A549 (cell line): ENCODE measurements at regions not wholly inside any gene's neighbourhood (a gene's known extent, or its start where the extent isn't known, plus 50 kb on each side); places are given as distances from the start of the nearest gene placed in this dataset.

Experiments
- ATAC-seq, 2 experiments: fragments of 200-7000 bp in 1 of 2; fragments of >200 bp in 1 of 2; cut with Nextera tagmentation in 1 of 2; cut with Tn5 transposase in 1 of 2; 3 replicates each; pipeline versions ENCODE4 v1.8.0 to v1.9.1; 2018 to 2020; ENCODE audit warnings: mild to moderate bottlenecking in 1 of 2, moderate library complexity in 1 of 2
- CTCF ChIA-PET: fragments of 300-600 bp; sonication (Branson Sonifier 250); formaldehyde crosslinking; extraction: SDS; loops from one replicate; lab custom pipeline; 2021; ENCODE audit warnings: antibody characterized with exemption, inconsistent platforms; lab: Yijun Ruan, JAX
- POLR2A ChIA-PET: fragments of 350-600 bp; formaldehyde crosslinking; extraction: SDS; loops from one replicate; lab custom pipeline; 2021; ENCODE audit warnings: antibody characterized with exemption, inconsistent platforms; lab: Yijun Ruan, JAX
- DNase-seq, 2 experiments: peaks; one replicate each; pipeline versions ENCODE4 v3.0.0 to v3.0.0-alpha.2; 2011 to 2016; ENCODE audit warnings: low read depth in 1 of 2, low spot score in 1 of 2
- FAIRE-seq: peaks from 2 replicates; lab custom pipeline; 2011; peaks lifted over from hg19 to GRCh38; lab: Jason Lieb, UNC
- H3K27ac ChIP-seq, 2 experiments: fragments of >200 bp; sonication (Bioruptor Twin); formaldehyde crosslinking; 3 replicates each; pipeline ENCODE4 v1.5.1; 2016 to 2017
- H3K4me1 ChIP-seq: fragments of >200 bp; sonication (Bioruptor Twin); formaldehyde crosslinking; 3 replicates; pipeline ENCODE4 v1.6.1; 2016
- H3K4me2 ChIP-seq: fragments of >200 bp; sonication (Bioruptor Twin); formaldehyde crosslinking; 3 replicates; pipeline ENCODE4 v1.6.1; 2016
- H3K4me3 ChIP-seq: fragments of >200 bp; sonication (Bioruptor Twin); formaldehyde crosslinking; 3 replicates; pipeline ENCODE4 v1.5.1; 2016
- H3K9me3 ChIP-seq: fragments of >200 bp; sonication (Bioruptor Twin); formaldehyde crosslinking; 3 replicates; pipeline ENCODE4 v1.6.1; 2016
- CBX2 ChIP-seq: fragments of 200-600 bp; sonication (generic); IDR thresholded peaks from 2 replicates; pipeline ENCODE4 v1.6.1; 2016; ENCODE audit warnings: low read depth, mild to moderate bottlenecking, borderline replicate concordance
- CHD2 ChIP-seq: fragments of 150-350 bp; IDR thresholded peaks from 2 replicates; pipeline ENCODE4 v1.6.1; 2014; ENCODE audit warnings: low read length; ENCODE audit not compliant: partially characterized antibody
- EHF ChIP-seq: fragments of 250-450 bp; sonication (Bioruptor Pico); IDR thresholded peaks from 2 replicates; pipeline ENCODE4 v1.5.0; 2020; ENCODE audit warnings: mild to moderate bottlenecking
- EHMT2 ChIP-seq: fragments of 200-600 bp; sonication (generic); IDR thresholded peaks from 2 replicates; pipeline ENCODE4 v1.6.1; 2016; ENCODE audit warnings: antibody characterized with exemption, low read depth, mild to moderate bottlenecking, moderate library complexity
- EP300 ChIP-seq, 2 experiments: fragments of >200 bp; sonication (Bioruptor Twin); formaldehyde crosslinking; IDR thresholded peaks; 2 replicates in 1 of 2; 3 replicates in 1 of 2; pipeline ENCODE4 v1.6.1; 2016 to 2017
- ESRRA ChIP-seq: fragments of 150-350 bp; IDR thresholded peaks from 2 replicates; pipeline ENCODE4 v1.6.1; 2014; ENCODE audit warnings: mild to moderate bottlenecking, low read length, borderline replicate concordance
- FOSB ChIP-seq: fragments of 250-450 bp; sonication (Bioruptor Pico); IDR thresholded peaks from 2 replicates; pipeline ENCODE4 v1.5.0; 2020; ENCODE audit warnings: mild to moderate bottlenecking, moderate library complexity
- FOSL2 ChIP-seq, 2 experiments: fragments of 450-650 bp in 1 of 2; fragments of >200 bp in 1 of 2; sonication (Bioruptor Twin) in 1 of 2; formaldehyde crosslinking; IDR thresholded peaks; 2 replicates each; pipeline versions ENCODE4 v1.5.0 to v1.6.1; 2016 to 2020; ENCODE audit warnings: mild to moderate bottlenecking in 1 of 2, moderate library complexity in 1 of 2
- GATA3 ChIP-seq: IDR thresholded peaks from 2 replicates; pipeline ENCODE4 v1.6.1; 2012; ENCODE audit warnings: borderline replicate concordance
- HOXA7 ChIP-seq: fragments of 250-450 bp; sonication (Bioruptor Pico); IDR thresholded peaks from 2 replicates; pipeline ENCODE4 v1.5.0; 2020; ENCODE audit warnings: mild to moderate bottlenecking, moderate library complexity
- JUNB ChIP-seq: fragments of >200 bp; sonication (Bioruptor Twin); formaldehyde crosslinking; IDR thresholded peaks from 2 replicates; pipeline ENCODE4 v1.6.1; 2016
- KDM1A ChIP-seq: fragments of 200-600 bp; sonication (generic); IDR thresholded peaks from 2 replicates; pipeline ENCODE4 v1.6.1; 2016; ENCODE audit warnings: low read depth, mild to moderate bottlenecking
- MAFK ChIP-seq: fragments of 450-650 bp; IDR thresholded peaks from 2 replicates; pipeline ENCODE4 v1.6.1; 2014; ENCODE audit not compliant: partially characterized antibody
- NPAS2 ChIP-seq: fragments of 250-450 bp; sonication (Bioruptor Pico); IDR thresholded peaks from 2 replicates; pipeline ENCODE4 v1.8.0; 2022; ENCODE audit warnings: mild to moderate bottlenecking, moderate library complexity, borderline replicate concordance
- POLR2A ChIP-seq: IDR thresholded peaks from 2 replicates; pipeline ENCODE4 v1.6.1; 2012; ENCODE audit warnings: mild to moderate bottlenecking, low read length
- POLR2AphosphoS2 ChIP-seq: conservative IDR thresholded peaks from 2 replicates; pipeline ENCODE4 v1.6.1; 2012; ENCODE audit warnings: low read length, improper control_type of control experiment, inconsistent platforms
- RCOR1 ChIP-seq: fragments of 150-350 bp; IDR thresholded peaks from 2 replicates; pipeline ENCODE4 v1.6.1; 2014; ENCODE audit warnings: antibody characterized with exemption, low read length, low read depth
- ZNF302 ChIP-seq: fragments of 250-450 bp; sonication (Bioruptor Pico); IDR thresholded peaks from 2 replicates; pipeline ENCODE4 v1.9.0; 2021; ENCODE audit warnings: inconsistent platforms, mild to moderate bottlenecking, moderate library complexity
- WGBS: methylation state at CpG from one replicate; pipeline ENCODE4 v1.1.6; 2017; ENCODE audit errors: missing lambda C conversion rate; 5-methylcytosine and 5-hydroxymethylcytosine counted together
- TF ChIP-seq, protein P1 (sequence below): IDR thresholded peaks from 2 replicates; pipeline ENCODE4 v1.6.1; 2012; ENCODE audit warnings: low read depth, borderline replicate concordance
- TF ChIP-seq, protein P2 (sequence below): IDR thresholded peaks from 2 replicates; pipeline ENCODE4 v1.6.1; 2012

DNA sequence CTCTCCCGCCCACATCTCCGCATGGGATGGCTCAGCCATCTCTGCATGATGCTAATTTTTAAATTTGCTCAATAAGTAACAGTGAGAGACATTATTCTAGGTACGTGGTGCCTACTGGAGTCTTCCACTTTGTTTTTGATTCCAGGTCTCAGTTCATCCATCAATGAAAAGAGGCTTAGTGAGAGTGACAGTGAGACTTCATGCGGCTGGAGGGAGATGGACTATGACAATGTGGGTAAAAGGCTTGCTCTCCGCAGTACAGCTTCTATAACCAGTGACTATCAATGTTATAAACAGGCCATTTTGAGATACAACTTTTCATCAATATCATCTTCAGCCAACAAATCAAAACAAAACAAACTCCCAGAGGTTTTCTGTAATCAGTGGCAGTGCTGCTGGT lies 563.4 kb upstream of the MKI67 start:
- Histone ChIP-seq H3K4me2 (no peak overlapping the region), H3K9me3 (no peaks in the 10 kb centered on the region), H3K4me1 (no peaks in the 10 kb centered on the region), H3K4me3 (no peak overlapping the region), H3K27ac (no peak overlapping the region)
- ChIA-PET CTCF (no interaction called here), POLR2A (no interaction called here)
- WGBS: 36% methylated on average over 5 of the region's 5 CpGs
- DNase-seq (no peak), ATAC-seq (no peak), FAIRE-seq (no peak)
- TF ChIP-seq, protein P1, sequence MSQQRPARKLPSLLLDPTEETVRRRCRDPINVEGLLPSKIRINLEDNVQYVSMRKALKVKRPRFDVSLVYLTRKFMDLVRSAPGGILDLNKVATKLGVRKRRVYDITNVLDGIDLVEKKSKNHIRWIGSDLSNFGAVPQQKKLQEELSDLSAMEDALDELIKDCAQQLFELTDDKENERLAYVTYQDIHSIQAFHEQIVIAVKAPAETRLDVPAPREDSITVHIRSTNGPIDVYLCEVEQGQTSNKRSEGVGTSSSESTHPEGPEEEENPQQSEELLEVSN: no peak
- TF ChIP-seq NPAS2 (CRISPR knock-in tag): no peak
- TF ChIP-seq CBX2: no peak
- no peak for TF ChIP-seq JUNB
- TF ChIP-seq, all 56 proteins: peak for 0

DNA sequence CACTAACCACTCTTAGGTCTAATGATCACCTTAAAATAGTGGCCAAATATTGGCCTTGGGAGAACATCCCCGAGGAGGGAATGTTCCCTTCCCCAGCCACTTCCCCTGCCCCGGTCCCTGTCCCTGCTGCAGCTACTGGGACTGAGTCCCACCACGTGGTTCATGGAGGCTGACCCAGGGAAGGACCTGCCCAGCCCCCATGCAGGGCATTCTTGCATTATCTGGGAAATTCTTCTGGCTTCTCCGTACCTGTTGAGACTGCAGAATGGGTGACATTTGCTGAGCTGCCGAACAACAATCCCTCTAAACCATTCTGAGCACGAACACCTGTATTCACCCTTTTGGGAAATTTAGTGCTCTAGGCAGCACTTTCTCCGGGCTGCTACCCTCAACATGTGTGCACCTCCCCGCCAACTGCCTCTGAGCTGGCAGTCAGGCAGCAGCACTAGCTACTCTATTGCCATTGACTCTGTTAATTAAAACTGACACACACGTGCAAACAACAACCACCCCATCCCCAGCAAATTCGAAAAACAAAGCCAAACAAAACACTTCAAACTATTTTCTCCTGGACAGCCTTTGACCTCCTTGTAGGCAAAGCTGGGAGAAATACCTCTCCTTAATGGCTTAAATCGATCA lies 567.4 kb upstream of the MKI67 start:
- H3K4me2 ChIP-seq: no peak overlapping the region
- TF ChIP-seq RCOR1 (no peak), FOSL2 (IDR thresholded peaks at IDR 0.05) (no peak), FOSL2 (CRISPR knock-in tag; IDR thresholded peaks at IDR 0.05) (no peak), POLR2AphosphoS2 (no peak), MAFK (no peak), CHD2 (no peak), HOXA7 (CRISPR knock-in tag) (no peak), ZNF302 (no peak), ESRRA (no peak)
- no peak for ATAC-seq
- no peak overlapping the region for H3K27ac ChIP-seq
- 13% methylated on average over 11 of the region's 11 CpGs for WGBS
- no peak for FAIRE-seq
- H3K4me1 ChIP-seq: no peaks in the 10 kb centered on the region
- ChIA-PET CTCF (no interaction called here), POLR2A (no interaction called here)
- no peak for DNase-seq
- H3K4me3 ChIP-seq: no peak overlapping the region
- H3K9me3 ChIP-seq: no peaks in the 10 kb centered on the region

DNA sequence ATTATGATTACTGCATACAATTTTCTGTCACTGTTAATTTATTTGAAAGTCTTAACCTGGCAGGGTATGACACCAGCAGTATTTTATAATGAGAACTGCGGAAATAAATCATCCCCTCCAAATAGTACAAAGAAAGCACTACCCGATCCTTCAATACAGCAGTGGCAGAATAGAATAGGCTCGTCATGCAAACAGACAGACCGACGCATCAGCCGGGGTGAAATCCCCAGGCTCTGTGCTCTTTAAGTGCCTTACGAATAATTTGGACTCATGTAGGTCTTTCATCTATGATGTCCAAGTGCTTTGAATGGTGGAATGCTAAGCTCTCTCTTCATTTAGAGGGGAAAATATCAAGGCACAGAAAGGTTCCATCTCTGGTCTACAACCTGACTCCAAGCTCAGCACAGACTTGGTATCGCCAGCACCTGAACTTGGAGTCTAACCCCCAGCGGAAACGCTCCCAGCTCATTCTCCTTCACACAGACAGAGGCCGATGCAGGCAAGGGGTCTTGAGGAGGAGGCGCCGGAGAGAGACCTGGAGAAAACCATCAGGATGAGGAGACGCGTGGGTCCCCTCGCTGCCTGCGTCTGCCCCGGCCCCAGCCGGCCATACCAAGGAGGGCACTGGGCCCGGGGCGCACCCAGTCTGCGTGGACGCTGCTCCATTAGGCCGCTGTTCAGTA lies 568.1 kb upstream of the MKI67 start:
- 52% methylated on average over 23 of the region's 24 CpGs for WGBS
- ChIA-PET CTCF (no interaction called here), POLR2A (no interaction called here)
- TF ChIP-seq FOSB (CRISPR knock-in tag): no peak
- no peak for TF ChIP-seq EHF (CRISPR knock-in tag)
- no peak for TF ChIP-seq RCOR1
- TF ChIP-seq, protein P2, sequence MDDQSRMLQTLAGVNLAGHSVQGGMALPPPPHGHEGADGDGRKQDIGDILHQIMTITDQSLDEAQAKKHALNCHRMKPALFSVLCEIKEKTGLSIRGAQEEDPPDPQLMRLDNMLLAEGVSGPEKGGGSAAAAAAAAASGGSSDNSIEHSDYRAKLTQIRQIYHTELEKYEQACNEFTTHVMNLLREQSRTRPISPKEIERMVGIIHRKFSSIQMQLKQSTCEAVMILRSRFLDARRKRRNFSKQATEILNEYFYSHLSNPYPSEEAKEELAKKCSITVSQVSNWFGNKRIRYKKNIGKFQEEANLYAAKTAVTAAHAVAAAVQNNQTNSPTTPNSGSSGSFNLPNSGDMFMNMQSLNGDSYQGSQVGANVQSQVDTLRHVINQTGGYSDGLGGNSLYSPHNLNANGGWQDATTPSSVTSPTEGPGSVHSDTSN: no peak
- no peak for TF ChIP-seq GATA3
- TF ChIP-seq EHMT2: no peak
- TF ChIP-seq EP300 (IDR thresholded peaks at IDR 0.05): no peak
- no peak for TF ChIP-seq HOXA7 (CRISPR knock-in tag)
- no peak for TF ChIP-seq KDM1A
- TF ChIP-seq POLR2A: no peak
- no peak for ATAC-seq
- Histone ChIP-seq H3K4me1 (no peaks in the 10 kb centered on the region), H3K4me3 (no peak overlapping the region), H3K27ac (no peak overlapping the region), H3K4me2 (no peak overlapping the region), H3K9me3 (no peaks in the 10 kb centered on the region)
- FAIRE-seq: no peak
- DNase-seq: no peak
